OCI-LY7 (cell line): ENCODE measurements at regions not wholly inside any gene's neighbourhood (a gene's known extent, or its start where the extent isn't known, plus 50 kb on each side); places are given as distances from the start of the nearest gene placed in this dataset.

Source experiments
- BruUV-seq: library from RNA; stranded (reverse); fragments of 400-500 nt; replicated peaks from 2 replicates; lab custom pipeline; 2021; lab: Mats Ljungman, UMichigan
- CTCF ChIA-PET: fragments of 300-600 bp; sonication (Branson Sonifier 250); formaldehyde crosslinking; loops from one replicate; lab custom pipeline; 2022; ENCODE audit warnings: antibody characterized with exemption; ENCODE audit not compliant: unreplicated experiment; lab: Charles Lee
- POLR2A ChIA-PET: fragments of 300-600 bp; sonication (Branson Sonifier 250); formaldehyde crosslinking; loops from one replicate; lab custom pipeline; 2022; ENCODE audit warnings: antibody characterized with exemption; lab: Charles Lee
- DNase-seq: peaks from one replicate; pipeline ENCODE4 v3.0.0-alpha.2; 2015; ENCODE audit warnings: low spot score
- H2AFZ ChIP-seq: fragments of 200-600 bp; sonication (generic), shearing (Covaris generic); 2 replicates; pipeline ENCODE4 v1.6.1; 2014; ENCODE audit warnings: mild to moderate bottlenecking, antibody characterized with exemption, low read length, moderate library complexity
- H3K27ac ChIP-seq: fragments of 200-600 bp; sonication (generic); 2 replicates; pipeline ENCODE4 v1.5.1; 2014; ENCODE audit warnings: mixed run types, low read depth, mild to moderate bottlenecking, moderate library complexity, low read length, inconsistent platforms; ENCODE audit not compliant: poor library complexity, severe bottlenecking
- H3K36me3 ChIP-seq: fragments of 200-600 bp; sonication (generic); 2 replicates; pipeline ENCODE4 v1.6.1; 2014; ENCODE audit warnings: mild to moderate bottlenecking, antibody characterized with exemption, low read length, moderate library complexity, mixed read lengths; ENCODE audit not compliant: insufficient read depth
- H3K4me1 ChIP-seq: fragments of 200-600 bp; sonication (generic); 2 replicates; pipeline ENCODE4 v1.5.1; 2014; ENCODE audit warnings: mild to moderate bottlenecking, low read length; ENCODE audit not compliant: insufficient read depth, poor library complexity, severe bottlenecking
- H3K4me2 ChIP-seq: fragments of 200-600 bp; sonication (generic); 2 replicates; pipeline ENCODE4 v1.6.1; 2014; ENCODE audit warnings: mild to moderate bottlenecking, low read length
- H3K4me3 ChIP-seq: fragments of 200-600 bp; sonication (generic); 2 replicates; pipeline ENCODE4 v1.5.1; 2014; ENCODE audit warnings: mild to moderate bottlenecking, low read depth, low read length; ENCODE audit not compliant: poor library complexity, severe bottlenecking
- H3K79me2 ChIP-seq: fragments of 200-600 bp; sonication (generic); 2 replicates; pipeline ENCODE4 v1.6.1; 2016; ENCODE audit warnings: low read depth, mild to moderate bottlenecking, low read length, moderate library complexity, mixed read lengths; ENCODE audit not compliant: insufficient read depth
- H3K9me2 ChIP-seq: fragments of 200-600 bp; sonication (generic); 2 replicates; pipeline ENCODE4 v1.6.1; 2016; ENCODE audit warnings: mild to moderate bottlenecking, low read length, mixed read lengths; ENCODE audit not compliant: insufficient read depth
- H3K9me3 ChIP-seq: fragments of 200-600 bp; sonication (generic); 2 replicates; pipeline ENCODE4 v1.6.1; 2014; ENCODE audit warnings: mild to moderate bottlenecking, mixed run types, low read length, mixed read lengths
- H4K20me1 ChIP-seq: fragments of 200-600 bp; sonication (generic); 2 replicates; pipeline ENCODE4 v1.6.1; 2014; ENCODE audit warnings: mild to moderate bottlenecking, antibody characterized with exemption, low read length, moderate library complexity, mixed read lengths; ENCODE audit not compliant: insufficient read depth
- CTCF ChIP-seq: fragments of 200-600 bp; sonication (generic); conservative IDR thresholded peaks from 2 replicates; pipeline ENCODE4 v1.5.1; 2014; ENCODE audit warnings: mild to moderate bottlenecking, antibody characterized with exemption, low read length, moderate library complexity, mixed read lengths
- EZH2phosphoT487 ChIP-seq: fragments of 200-600 bp; sonication (generic); IDR thresholded peaks from 2 replicates; pipeline ENCODE4 v1.6.1; 2018; ENCODE audit warnings: low read depth, borderline replicate concordance, mild to moderate bottlenecking, mixed run types, antibody characterized with exemption, low read length, moderate library complexity, mixed read lengths
- intact Hi-C: fragments of 100-400 bp; cut with micrococcal nuclease; formaldehyde crosslinking; loops from one replicate; pipeline ENCODE4 v1.10.0; 2022; ENCODE audit not compliant: unreplicated experiment

GRCh38 chr21:28078126-28078525, 914.6 kb downstream of the LTN1 start:
- Histone ChIP-seq H3K4me3 (no peak overlapping the region), H3K27ac (no peak overlapping the region), H3K9me3 (peaks cover 7% of the 10 kb centered on the region; the same call in 1 of the 2 replicates), H4K20me1 (no peaks in the 10 kb centered on the region), H3K4me1 (no peaks in the 10 kb centered on the region), H3K36me3 (no peaks in the 10 kb centered on the region; the same call in 1 of the 2 replicates), H3K79me2 (no peaks in the 10 kb centered on the region), H3K9me2 (no peaks in the 10 kb centered on the region), H2AFZ (no peak overlapping the region), H3K4me2 (no peak overlapping the region)
- no peak for TF ChIP-seq CTCF
- TF ChIP-seq EZH2phosphoT487, result no peak
- ChIA-PET CTCF (no interaction called here), POLR2A (interaction anchor here (1.4 to 1.5 kb wide), 2 partner anchors 11 to 26 kb away, joined by 3 to 4 read pairs; no protein-coding TSS in a partner anchor)
- intact Hi-C loops, result no loop called here
- no peak for DNase-seq
- no TSS peak for BruUV-seq

- H3K9me2 ChIP-seq, result no peaks in the 10 kb centered on the region
- H3K27ac ChIP-seq, result no peak overlapping the region
- no peaks in the 10 kb centered on the region for H3K79me2 ChIP-seq
- no peak overlapping the region; the same call in 1 of the 2 replicates for H2AFZ ChIP-seq
- no peaks in the 10 kb centered on the region; the same call in 1 of the 2 replicates for H3K36me3 ChIP-seq
- H3K4me2 ChIP-seq, result no peak overlapping the region
- peaks cover 7% of the 10 kb centered on the region; the same call in 1 of the 2 replicates for H3K9me3 ChIP-seq
- intact Hi-C loops, result no loop called here
- TF ChIP-seq EZH2phosphoT487, result no peak
- no peak for TF ChIP-seq CTCF
- H4K20me1 ChIP-seq, result no peaks in the 10 kb centered on the region
- CTCF ChIA-PET, result no interaction called here
- H3K4me1 ChIP-seq, result no peaks in the 10 kb centered on the region
- no peak for DNase-seq
- no TSS peak for BruUV-seq
- no peak overlapping the region for H3K4me3 ChIP-seq
- POLR2A ChIA-PET, result no interaction called here
Measured at GRCh38 chr21:28074676-28075075, 918.0 kb downstream of the LTN1 start.

- no TSS peak for BruUV-seq
- peaks cover 10% of the 10 kb centered on the region for H3K4me1 ChIP-seq
- TF ChIP-seq CTCF (no peak), EZH2phosphoT487 (no peak)
- ChIA-PET POLR2A (no interaction called here), CTCF (no interaction called here)
- H3K9me2 ChIP-seq, result no peaks in the 10 kb centered on the region
- no peak overlapping the region for H3K4me3 ChIP-seq
- no peaks in the 10 kb centered on the region; the same call in 1 of the 2 replicates for H3K36me3 ChIP-seq
- intact Hi-C loops, result no loop called here
- H2AFZ ChIP-seq, result no peak overlapping the region
- H3K9me3 ChIP-seq, result peaks cover 7% of the 10 kb centered on the region; the same call in 1 of the 2 replicates
- H4K20me1 ChIP-seq, result no peaks in the 10 kb centered on the region
- no peaks in the 10 kb centered on the region for H3K79me2 ChIP-seq
- peak; percentile 9 for DNase-seq
- H3K4me2 ChIP-seq, result no peak overlapping the region
- no peak overlapping the region for H3K27ac ChIP-seq
Measured at GRCh38 chr21:28072601-28073000, 920.1 kb downstream of the LTN1 start.
